Activated T-helper 17 cell treated with anti-CD3 and anti-CD28 coated beads, Interleukin-2, amount 50 U/mL, for 72 hours (primary cell): ENCODE measurements at regions not wholly inside any gene's neighbourhood (a gene's known extent, or its start where the extent isn't known, plus 50 kb on each side); places are given as distances from the start of the nearest gene placed in this dataset.

Source experiments
- ATAC-seq: fragments of 150-1000 bp; cut with Tn5 transposase; replicated peaks from 2 replicates; pipeline ENCODE4 v1.10.0; 2021; ENCODE audit warnings: mild to moderate bottlenecking, moderate library complexity
- H3K27ac Mint-ChIP-seq: one replicate; pipeline ENCODE4 v1.8.0; 2022; ENCODE audit warnings: mixed read lengths
- H3K27me3 Mint-ChIP-seq: one replicate; pipeline ENCODE4 v1.8.0; 2022; ENCODE audit warnings: mixed read lengths
- H3K36me3 Mint-ChIP-seq: one replicate; pipeline ENCODE4 v1.8.0; 2022; ENCODE audit warnings: low read depth, mild to moderate bottlenecking, mixed read lengths
- H3K4me1 Mint-ChIP-seq: one replicate; pipeline ENCODE4 v1.8.0; 2022; ENCODE audit warnings: mixed read lengths
- H3K4me3 Mint-ChIP-seq: one replicate; pipeline ENCODE4 v1.8.0; 2022; ENCODE audit warnings: mild to moderate bottlenecking, mixed read lengths
- H3K9me3 Mint-ChIP-seq: one replicate; pipeline ENCODE4 v1.8.0; 2022; ENCODE audit warnings: mixed read lengths

- Mint-ChIP-seq H3K4me1 (no peaks in the 10 kb centered on the region), H3K36me3 (no peaks in the 10 kb centered on the region), H3K27ac (no peak overlapping the region), H3K4me3 (no peak overlapping the region), H3K9me3 (peaks cover 3% of the 10 kb centered on the region), H3K27me3 (no peaks in the 10 kb centered on the region)
- no peak for ATAC-seq
These were observed 535.2 kb upstream of the EPHA7 start for GRCh38 chr6:93954584-93954983.

- no peaks in the 10 kb centered on the region for H3K9me3 Mint-ChIP-seq
- H3K27me3 Mint-ChIP-seq, result no peaks in the 10 kb centered on the region
These were observed 524.3 kb upstream of the EPHA7 start for GRCh38 chr6:93943661-93944060.

GRCh38 chr6:93940381-93940780, 521.0 kb upstream of the EPHA7 start:
- no peaks in the 10 kb centered on the region for H3K27me3 Mint-ChIP-seq
- no peaks in the 10 kb centered on the region for H3K36me3 Mint-ChIP-seq
- no peak for ATAC-seq

More at GRCh38 chr6:93943661-93944060, 524.3 kb upstream of the EPHA7 start:
- Mint-ChIP-seq H3K4me1 (no peaks in the 10 kb centered on the region), H3K27ac (no peak overlapping the region), H3K4me3 (no peak overlapping the region), H3K36me3 (no peaks in the 10 kb centered on the region)
- ATAC-seq, result no peak

GRCh38 chr6:93932175-93932574, 512.8 kb upstream of the EPHA7 start:
- Mint-ChIP-seq H3K4me1 (no peaks in the 10 kb centered on the region), H3K9me3 (peaks cover 8% of the 10 kb centered on the region), H3K36me3 (no peaks in the 10 kb centered on the region), H3K27ac (no peak overlapping the region), H3K4me3 (no peak overlapping the region), H3K27me3 (no peaks in the 10 kb centered on the region)
- no peak for ATAC-seq

More at GRCh38 chr6:93940381-93940780, 521.0 kb upstream of the EPHA7 start:
- H3K27ac Mint-ChIP-seq, result no peak overlapping the region
- no peaks in the 10 kb centered on the region for H3K9me3 Mint-ChIP-seq
- no peak overlapping the region for H3K4me3 Mint-ChIP-seq
- no peaks in the 10 kb centered on the region for H3K4me1 Mint-ChIP-seq

GRCh38 chr6:93927731-93928130, 508.4 kb upstream of the EPHA7 start:
- H3K9me3 Mint-ChIP-seq, result peaks cover 8% of the 10 kb centered on the region
- no peak for ATAC-seq
- no peak overlapping the region for H3K4me3 Mint-ChIP-seq
- no peaks in the 10 kb centered on the region for H3K4me1 Mint-ChIP-seq
- H3K36me3 Mint-ChIP-seq, result no peaks in the 10 kb centered on the region
- H3K27ac Mint-ChIP-seq, result no peak overlapping the region
- no peaks in the 10 kb centered on the region for H3K27me3 Mint-ChIP-seq

GRCh38 chr6:93919365-93919764, 500.0 kb upstream of the EPHA7 start:
- ATAC-seq, result no peak
- no peaks in the 10 kb centered on the region for H3K4me1 Mint-ChIP-seq

GRCh38 chr6:93918258-93918657, 498.9 kb upstream of the EPHA7 start:
- H3K27ac Mint-ChIP-seq, result no peak overlapping the region
- no peak overlapping the region for H3K4me3 Mint-ChIP-seq
- no peaks in the 10 kb centered on the region for H3K36me3 Mint-ChIP-seq
- no peaks in the 10 kb centered on the region for H3K4me1 Mint-ChIP-seq
- peaks cover 6% of the 10 kb centered on the region for H3K9me3 Mint-ChIP-seq
- H3K27me3 Mint-ChIP-seq, result no peaks in the 10 kb centered on the region
- no peak for ATAC-seq

More at GRCh38 chr6:93919365-93919764, 500.0 kb upstream of the EPHA7 start:
- Mint-ChIP-seq H3K36me3 (no peaks in the 10 kb centered on the region), H3K9me3 (peaks cover 5% of the 10 kb centered on the region), H3K27ac (no peak overlapping the region), H3K4me3 (no peak overlapping the region), H3K27me3 (no peaks in the 10 kb centered on the region)

GRCh38 chr6:93917216-93917615, 497.9 kb upstream of the EPHA7 start:
- H3K4me3 Mint-ChIP-seq, result no peak overlapping the region
- H3K27ac Mint-ChIP-seq, result no peak overlapping the region
- H3K27me3 Mint-ChIP-seq, result no peaks in the 10 kb centered on the region
- peaks cover 9% of the 10 kb centered on the region for H3K9me3 Mint-ChIP-seq
- ATAC-seq, result no peak
- H3K36me3 Mint-ChIP-seq, result no peaks in the 10 kb centered on the region
- no peaks in the 10 kb centered on the region for H3K4me1 Mint-ChIP-seq

GRCh38 chr6:93916716-93917115, 497.4 kb upstream of the EPHA7 start:
- Mint-ChIP-seq H3K36me3 (no peaks in the 10 kb centered on the region), H3K27me3 (no peaks in the 10 kb centered on the region), H3K27ac (no peak overlapping the region), H3K4me1 (no peaks in the 10 kb centered on the region), H3K4me3 (no peak overlapping the region), H3K9me3 (peaks cover 9% of the 10 kb centered on the region)
- no peak for ATAC-seq

- no peaks in the 10 kb centered on the region for H3K36me3 Mint-ChIP-seq
- H3K4me3 Mint-ChIP-seq, result no peak overlapping the region
- no peaks in the 10 kb centered on the region for H3K4me1 Mint-ChIP-seq
- H3K9me3 Mint-ChIP-seq, result peaks cover 9% of the 10 kb centered on the region
- H3K27ac Mint-ChIP-seq, result no peak overlapping the region
- no peak for ATAC-seq
- no peaks in the 10 kb centered on the region for H3K27me3 Mint-ChIP-seq
These were observed 496.6 kb upstream of the EPHA7 start for GRCh38 chr6:93915961-93916360.

GRCh38 chr6:93902517-93902916, 483.2 kb upstream of the EPHA7 start:
- Mint-ChIP-seq H3K27ac (no peak overlapping the region), H3K27me3 (no peaks in the 10 kb centered on the region), H3K4me3 (no peak overlapping the region), H3K36me3 (no peaks in the 10 kb centered on the region), H3K9me3 (peaks cover 12% of the 10 kb centered on the region), H3K4me1 (no peaks in the 10 kb centered on the region)
- ATAC-seq, result no peak

- H3K36me3 Mint-ChIP-seq, result no peaks in the 10 kb centered on the region
- ATAC-seq, result no peak
- H3K4me1 Mint-ChIP-seq, result no peaks in the 10 kb centered on the region
- H3K27me3 Mint-ChIP-seq, result no peaks in the 10 kb centered on the region
- no peak overlapping the region for H3K27ac Mint-ChIP-seq
- H3K9me3 Mint-ChIP-seq, result peaks cover 8% of the 10 kb centered on the region
- H3K4me3 Mint-ChIP-seq, result no peak overlapping the region
These were observed 480.8 kb upstream of the EPHA7 start for GRCh38 chr6:93900142-93900541.

GRCh38 chr6:93896081-93896480, 476.7 kb upstream of the EPHA7 start:
- H3K4me1 Mint-ChIP-seq, result no peaks in the 10 kb centered on the region
- no peak overlapping the region for H3K27ac Mint-ChIP-seq
- no peak for ATAC-seq
- peaks cover 11% of the 10 kb centered on the region for H3K9me3 Mint-ChIP-seq
- H3K27me3 Mint-ChIP-seq, result no peaks in the 10 kb centered on the region
- H3K4me3 Mint-ChIP-seq, result no peak overlapping the region
- H3K36me3 Mint-ChIP-seq, result no peaks in the 10 kb centered on the region

GRCh38 chr6:93894521-93894920, 475.2 kb upstream of the EPHA7 start:
- no peak for ATAC-seq
- Mint-ChIP-seq H3K27ac (no peak overlapping the region), H3K4me3 (no peak overlapping the region), H3K27me3 (no peaks in the 10 kb centered on the region), H3K4me1 (no peaks in the 10 kb centered on the region), H3K9me3 (peaks cover 11% of the 10 kb centered on the region), H3K36me3 (no peaks in the 10 kb centered on the region)

GRCh38 chr6:93889713-93890112, 470.4 kb upstream of the EPHA7 start:
- no peak for ATAC-seq
- Mint-ChIP-seq H3K4me1 (no peaks in the 10 kb centered on the region), H3K27me3 (no peaks in the 10 kb centered on the region), H3K36me3 (no peaks in the 10 kb centered on the region), H3K4me3 (no peak overlapping the region), H3K27ac (no peak overlapping the region), H3K9me3 (peaks cover 4% of the 10 kb centered on the region)

GRCh38 chr6:93886416-93886815, 467.1 kb upstream of the EPHA7 start:
- no peaks in the 10 kb centered on the region for H3K9me3 Mint-ChIP-seq
- H3K36me3 Mint-ChIP-seq, result no peaks in the 10 kb centered on the region
- no peak for ATAC-seq

More at GRCh38 chr6:93886416-93886815, 467.1 kb upstream of the EPHA7 start:
- Mint-ChIP-seq H3K4me3 (no peak overlapping the region), H3K27me3 (no peaks in the 10 kb centered on the region), H3K4me1 (no peaks in the 10 kb centered on the region), H3K27ac (no peak overlapping the region)
